Cerebellar cortex (tissue), 1 donor: ENCODE measurements at regions not wholly inside any gene's neighbourhood (a gene's known extent, or its start where the extent isn't known, plus 50 kb on each side); places are given as distances from the start of the nearest gene placed in this dataset.

ENCODE experiments used
- DNase-seq: peaks from one replicate; pipeline ENCODE4 v3.0.0-alpha.2; 2015; ENCODE audit warnings: low spot score

DNA sequence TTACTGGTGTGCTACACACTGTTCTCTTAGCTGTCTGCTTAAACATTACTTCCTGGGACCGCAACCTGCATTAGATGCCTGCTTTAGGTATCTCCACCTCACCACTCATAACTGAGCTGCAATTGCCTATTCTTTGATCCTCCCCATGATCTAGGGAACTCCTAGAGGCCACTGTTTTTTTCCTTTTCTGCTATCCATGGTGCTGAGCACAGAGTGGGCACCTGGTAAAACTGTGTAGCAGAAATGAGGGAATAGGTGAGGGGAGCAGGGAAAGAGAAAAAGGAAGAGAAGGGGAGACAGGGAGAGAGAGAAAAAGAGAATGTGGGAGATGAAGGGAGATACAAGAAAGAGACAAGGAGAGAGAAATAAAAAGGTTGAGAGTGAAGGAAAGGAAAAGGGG is 434.9 kb downstream of the ADRA2A start:
- DNase-seq: no peak

DNA sequence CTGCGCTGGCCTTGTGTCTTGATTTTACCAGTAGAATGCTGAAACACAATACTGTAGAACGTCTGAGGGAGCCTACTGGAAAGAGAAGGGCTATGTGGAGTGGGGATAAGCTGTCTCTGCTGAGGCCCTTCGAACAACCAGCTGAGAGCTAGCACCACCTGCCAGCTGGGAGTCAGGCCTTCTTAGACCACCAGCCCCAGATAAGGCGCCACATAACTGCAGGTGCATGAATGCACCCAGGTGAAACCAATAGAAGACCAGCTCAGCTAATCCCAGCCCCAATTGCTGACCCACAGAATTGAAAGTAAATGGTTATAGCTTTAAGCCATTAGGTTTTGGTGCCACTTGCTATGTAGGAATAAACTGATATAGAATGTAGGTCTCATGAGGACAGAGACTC is 438.4 kb downstream of the ADRA2A start:
- DNase-seq: no peak

DNA sequence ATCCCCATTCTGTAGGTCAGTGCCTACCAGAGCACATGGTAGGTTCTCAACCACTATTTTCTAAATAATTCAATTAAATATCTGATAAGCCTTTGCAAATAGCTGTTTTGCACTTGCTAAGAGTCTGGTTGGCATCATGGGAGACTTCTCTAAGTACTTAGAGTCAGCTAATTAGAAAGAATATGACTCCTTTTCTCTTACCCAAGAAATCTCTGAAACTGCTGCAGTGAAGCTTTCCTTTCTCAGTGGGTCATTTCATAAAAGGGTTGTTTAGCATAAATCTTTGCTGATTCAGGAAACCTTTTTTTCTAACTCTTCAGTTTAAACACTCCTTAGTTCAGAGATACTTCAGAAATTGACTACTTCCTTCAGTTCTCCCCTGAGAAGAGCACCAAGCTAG is 438.9 kb downstream of the ADRA2A start:
- no peak for DNase-seq

DNA sequence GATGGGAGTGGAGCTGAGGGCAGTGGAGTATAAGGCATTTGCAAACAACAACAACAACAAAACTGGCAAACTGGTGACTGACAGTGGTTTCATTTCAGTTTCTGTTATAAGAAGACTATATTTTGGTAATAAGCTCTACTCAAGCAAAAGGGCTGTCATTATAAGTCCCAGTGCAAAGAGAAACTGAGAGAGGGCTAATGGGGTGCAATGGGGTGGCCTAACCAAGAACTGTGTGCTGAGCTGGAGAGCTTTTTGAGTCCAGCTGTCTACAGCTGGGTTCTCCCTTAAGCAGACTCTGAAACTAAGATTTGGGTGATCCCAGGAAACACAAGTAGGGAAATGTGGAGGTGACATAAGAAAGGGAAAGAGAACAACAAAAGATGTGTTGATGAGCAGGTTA is 439.3 kb downstream of the ADRA2A start:
- DNase-seq: no peak

DNA sequence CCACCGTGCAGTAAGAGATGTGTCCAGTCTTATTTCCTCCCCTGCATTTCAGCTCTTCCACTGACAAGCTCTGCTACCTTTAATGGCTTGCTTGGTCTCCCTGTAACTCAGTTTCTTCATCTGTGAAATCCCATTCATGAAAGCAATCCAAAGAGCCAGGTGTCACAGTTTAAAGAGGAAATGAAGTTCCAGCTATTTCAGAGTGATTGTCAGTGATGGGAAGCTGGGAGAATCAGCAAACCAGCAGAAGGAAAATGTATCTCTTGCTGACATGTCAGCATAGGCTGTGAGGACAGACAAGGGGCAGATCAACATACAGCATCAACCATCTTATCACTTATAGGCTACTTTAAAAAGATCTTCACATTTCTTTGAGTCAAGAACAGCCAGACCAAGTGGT is 445.3 kb downstream of the ADRA2A start:
- DNase-seq: peak; percentile 94

DNA sequence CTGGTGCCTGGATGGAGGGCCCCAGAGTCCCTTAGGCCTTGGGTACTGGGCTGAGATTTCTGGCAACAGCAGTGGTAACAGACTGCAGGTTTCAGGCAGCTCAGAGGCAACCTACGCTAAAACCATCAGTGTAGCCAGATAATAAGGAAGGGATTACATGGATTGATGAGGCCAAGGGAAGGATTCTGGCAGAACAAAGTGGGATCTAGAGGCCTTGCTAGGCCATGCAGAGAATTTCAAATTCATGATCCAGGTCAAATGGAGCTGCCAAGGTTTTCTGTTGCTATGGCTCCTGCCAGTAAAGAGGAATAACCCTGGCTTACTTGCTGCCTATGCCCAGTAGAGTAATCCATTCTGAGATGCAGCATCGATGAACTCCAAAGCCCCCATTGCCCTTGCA is 445.7 kb downstream of the ADRA2A start:
- peak; percentile 98 for DNase-seq

DNA sequence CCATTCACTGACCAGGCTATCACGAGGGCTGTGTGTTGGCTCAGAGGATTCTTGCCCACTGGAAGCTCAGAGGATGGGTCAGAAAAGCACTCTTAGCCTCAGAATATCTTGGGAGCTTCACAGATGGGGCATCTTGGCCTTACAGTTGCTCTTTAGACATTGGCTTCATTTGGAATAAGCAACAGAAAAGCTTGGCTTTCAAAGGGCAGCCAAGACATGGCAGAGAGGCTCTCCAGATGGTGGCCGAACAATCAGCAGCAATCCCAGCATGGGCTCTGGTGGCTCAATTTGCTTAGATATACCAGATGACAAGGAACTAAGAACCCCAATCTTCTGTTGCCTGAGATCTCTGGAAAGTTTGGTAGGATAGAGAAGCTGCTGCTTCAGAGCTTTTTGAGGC is 446.2 kb downstream of the ADRA2A start:
- peak; percentile 85 for DNase-seq

DNA sequence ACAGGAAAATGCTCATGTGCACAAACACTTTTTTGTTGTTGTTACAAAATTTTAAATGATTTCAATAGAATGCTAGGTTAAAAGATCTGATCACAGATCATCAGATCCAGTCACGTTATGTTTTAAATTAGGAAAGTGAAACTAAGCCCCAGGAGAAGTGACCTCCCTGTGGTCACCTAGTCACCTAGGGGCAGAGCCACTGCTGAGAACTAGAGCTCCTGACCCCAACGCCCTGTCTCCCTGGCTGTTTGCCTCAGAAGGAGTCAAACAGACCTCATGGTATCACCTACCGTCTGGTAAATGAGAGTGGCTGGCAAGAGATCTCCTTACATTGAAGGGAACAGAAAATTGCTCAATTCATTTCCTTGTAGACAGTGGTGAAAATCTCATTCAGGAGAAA is 447.3 kb downstream of the ADRA2A start:
- DNase-seq: no peak

DNA sequence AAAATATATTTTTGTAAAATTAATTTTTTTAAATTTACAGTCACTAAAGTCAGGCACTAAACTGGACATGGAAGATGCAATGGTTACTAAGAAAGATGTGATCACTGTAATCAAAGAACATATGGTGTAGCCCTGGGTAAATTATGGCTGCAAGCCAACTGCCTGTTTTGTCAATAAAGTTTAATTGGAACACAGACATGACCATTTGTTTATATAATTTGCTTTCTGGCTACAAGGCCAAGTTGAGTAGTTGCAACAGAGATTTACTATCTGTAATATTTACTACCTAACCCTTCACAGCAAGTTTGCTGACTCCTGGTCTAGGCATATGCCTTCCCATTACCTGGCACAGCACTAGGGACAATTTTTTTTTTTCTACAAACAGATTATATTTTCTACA is 448.9 kb downstream of the ADRA2A start:
- DNase-seq: peak; percentile 55

DNA sequence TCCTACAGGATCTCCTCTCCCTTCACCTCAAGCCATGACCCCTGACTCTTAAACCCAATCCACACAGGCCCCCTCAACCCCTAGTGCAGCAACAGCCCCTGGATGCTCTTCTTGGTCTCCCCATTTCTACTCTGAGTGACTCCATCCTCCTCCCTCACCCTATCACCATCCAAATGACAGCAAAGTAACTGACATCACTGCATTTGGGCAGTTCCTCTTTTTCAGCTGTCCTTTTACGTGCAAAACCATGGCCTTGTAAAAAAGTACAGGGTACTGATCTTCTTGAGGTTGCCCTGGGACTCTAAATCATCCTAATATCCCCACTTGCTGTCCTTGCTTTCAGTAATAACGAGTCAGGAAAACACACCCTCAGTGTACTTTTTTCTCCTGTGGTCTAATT is 454.9 kb downstream of the ADRA2A start:
- DNase-seq: no peak

DNA sequence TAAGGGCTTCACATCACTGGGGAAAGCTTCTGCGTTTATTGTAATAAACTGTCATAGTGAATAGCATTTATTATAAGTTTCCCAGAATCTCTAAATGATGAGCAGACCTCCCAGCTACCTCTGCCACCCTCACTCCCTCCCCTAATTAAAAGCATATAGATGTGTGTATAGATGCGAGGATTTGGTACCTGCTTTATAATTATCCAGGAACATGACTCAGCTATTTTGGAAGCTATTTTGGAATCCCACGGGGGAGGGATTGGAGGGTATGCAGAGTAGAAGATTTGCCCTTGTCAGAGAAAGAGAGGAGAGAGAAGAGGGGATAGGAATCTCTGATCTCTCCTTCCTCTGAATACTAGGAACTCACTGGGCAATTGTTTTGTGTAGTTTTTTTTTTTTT is 455.3 kb downstream of the ADRA2A start:
- no peak for DNase-seq

DNA sequence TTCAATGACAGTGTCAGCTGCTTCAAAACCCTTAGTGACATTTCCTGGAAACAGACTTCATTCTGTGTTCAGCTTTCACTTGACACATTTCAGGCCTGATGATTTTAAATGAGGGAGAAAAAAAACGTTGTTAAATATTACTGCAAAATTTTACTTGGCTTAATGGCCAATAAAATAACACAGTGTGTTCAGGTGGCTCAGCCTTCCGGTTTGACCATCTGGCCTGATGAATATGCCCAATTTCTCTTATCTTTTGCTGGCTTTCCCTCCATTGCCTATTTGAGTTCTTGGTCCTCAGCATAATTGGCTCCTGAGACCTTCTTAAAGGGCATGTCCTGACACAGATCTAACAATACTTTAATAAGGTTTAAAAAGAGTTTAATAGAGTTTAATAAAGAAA is 462.4 kb downstream of the ADRA2A start:
- DNase-seq: peak; percentile 77

DNA sequence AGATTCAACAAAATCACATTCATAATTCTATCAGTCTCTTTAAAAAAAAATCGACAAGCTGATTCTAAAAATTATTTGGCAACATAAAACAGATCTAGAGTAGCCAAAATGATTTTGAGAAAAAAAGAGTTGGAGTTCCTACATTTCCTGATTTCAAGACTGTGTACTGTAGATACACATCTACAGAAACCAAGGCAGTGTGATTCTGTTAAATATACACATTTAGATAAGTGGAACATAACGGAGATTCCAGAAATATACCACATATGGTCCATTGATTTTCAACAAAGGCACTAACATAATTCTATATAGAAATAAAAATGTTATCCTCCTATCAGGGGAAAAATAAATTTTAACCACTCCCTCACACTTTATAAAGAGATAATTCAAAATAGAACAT is 467.0 kb downstream of the ADRA2A start:
- DNase-seq: no peak

DNA sequence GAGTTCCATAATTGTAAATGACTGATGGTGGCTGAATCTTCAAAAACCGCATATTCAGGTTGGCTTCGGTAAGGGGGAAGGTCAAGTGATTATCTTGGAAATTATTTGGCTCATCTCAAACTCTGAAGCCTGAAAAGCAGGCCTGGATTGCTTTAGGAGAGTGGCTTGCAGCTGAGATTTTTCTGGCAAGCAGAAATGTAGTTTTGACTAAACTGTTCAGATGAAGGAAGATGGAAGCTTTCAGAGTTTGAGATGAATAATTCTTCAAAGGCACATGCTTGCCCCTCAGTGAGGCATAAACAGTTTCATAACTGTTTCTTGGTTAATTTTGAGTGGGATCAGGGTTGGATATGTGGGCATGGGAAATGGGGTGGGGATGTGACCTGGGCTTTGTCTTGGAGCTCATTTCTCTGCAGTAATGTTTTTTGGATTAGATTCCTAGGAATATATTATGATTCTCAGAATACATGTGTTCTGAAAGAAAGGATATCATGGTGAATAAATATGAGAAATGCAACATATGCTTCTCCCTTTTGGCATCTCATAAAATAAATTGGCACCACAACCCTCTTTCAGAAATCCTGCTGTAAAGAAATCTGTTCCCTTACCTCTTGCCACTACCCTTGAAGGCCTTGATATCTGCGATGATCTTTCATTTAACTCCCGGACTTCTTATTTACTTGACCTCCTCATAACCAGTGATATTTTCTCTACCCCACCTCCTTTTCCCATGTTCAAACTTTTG is 469.2 kb downstream of the ADRA2A start:
- DNase-seq: peak; percentile 85

DNA sequence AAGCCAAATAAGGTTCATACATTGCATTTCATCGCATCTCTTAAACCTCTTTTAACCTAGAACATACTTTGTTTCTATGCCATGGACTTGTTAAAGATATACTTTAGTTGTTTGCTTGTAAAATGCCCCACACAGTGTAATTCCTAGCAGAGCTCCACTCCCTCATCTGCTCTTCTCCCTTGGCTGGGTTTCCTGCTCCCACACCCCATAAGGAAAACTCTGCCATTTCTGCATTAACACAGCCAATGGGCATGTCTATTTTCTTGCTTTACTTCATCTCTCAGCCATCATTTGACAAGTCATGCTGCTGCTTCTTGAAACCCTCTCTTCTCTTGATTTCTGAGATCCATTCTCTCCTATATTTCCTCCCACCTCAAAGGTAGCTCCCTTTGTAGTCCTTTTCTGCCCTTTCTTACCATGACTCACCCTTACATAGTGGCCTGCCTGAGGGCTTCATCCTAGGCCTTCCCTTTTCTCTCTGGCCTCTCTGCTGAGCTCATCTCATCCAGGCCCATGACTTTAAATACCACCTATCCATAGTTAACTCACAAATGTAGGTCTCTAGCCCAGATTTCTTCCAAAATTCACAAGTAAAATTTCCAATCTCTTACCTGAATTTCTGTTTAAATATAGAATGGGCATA is 471.4 kb downstream of the ADRA2A start:
- DNase-seq: no peak

DNA sequence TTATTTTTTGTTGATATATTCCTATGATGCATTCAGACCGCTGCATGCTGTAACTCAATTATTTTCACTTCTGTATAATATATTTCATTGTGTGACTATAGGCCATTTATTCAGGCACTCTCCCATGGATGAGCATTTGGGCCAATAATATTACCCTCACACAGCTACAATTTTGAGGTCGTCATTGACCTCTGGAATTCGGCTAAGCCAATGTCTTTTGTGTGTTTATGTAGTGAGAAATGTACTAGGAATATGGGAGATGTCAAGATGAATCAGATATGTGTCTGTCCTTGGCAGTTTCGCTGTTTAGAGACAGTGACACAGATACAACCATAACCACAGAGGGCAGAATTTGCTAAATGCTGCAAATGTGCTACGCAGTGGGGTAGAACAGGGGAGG is 474.2 kb downstream of the ADRA2A start:
- no peak for DNase-seq

DNA sequence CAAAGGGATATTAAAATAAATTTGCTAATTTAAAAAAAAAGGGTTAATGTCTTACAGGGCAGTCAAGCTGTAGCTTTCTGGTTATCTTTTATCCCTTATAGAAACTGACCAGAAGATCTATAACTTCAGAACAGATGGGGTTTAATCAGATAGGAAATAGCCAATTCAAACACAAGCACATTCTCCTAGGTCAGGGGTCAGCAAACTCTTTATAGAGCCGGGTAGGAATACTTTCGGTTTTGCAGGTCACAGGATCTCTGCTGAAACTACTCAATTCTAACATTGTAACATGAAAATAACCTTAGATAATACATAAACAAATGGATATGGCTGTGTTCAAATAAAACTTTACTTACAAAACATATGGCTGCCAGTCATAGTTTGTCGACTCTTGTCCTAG is 479.8 kb downstream of the ADRA2A start:
- DNase-seq: no peak

DNA sequence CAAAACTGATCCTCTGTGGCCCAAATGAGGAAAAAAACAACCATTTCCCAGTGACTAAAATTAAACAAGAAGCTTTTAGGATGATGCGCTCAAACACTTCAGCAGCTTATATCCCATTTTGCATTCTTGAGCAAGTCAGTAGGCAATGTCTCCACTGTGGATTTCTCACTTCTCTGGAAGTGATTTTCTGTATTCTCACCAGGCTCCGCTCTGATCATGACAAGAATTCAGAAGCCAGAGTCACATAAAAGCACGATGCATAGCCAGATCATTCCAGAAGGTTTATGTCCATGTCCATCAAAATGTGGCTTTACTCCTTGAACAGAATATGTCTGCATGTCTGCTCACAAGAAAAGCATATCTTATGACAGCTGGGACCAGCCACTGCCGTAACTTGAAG is 481.4 kb downstream of the ADRA2A start:
- no peak for DNase-seq

DNA sequence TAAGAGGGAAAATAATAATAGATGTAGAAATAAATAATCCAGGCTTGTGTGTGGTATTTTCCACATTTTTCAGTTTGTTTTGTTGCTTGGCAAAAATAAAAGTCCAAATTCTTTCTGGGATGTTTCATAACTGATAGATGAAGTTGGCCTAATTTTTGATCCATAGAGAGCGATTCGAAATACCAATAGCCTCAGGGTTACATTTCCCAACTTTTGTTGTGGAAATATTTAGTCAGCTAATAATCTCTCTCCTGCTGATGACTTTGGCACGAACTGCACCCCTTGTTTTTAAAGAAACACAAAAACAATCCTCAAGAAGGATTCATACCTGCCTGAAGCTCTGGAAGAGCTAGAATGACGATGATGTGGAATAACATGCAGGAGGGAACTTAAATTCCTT is 483.2 kb downstream of the ADRA2A start:
- DNase-seq: no peak

DNA sequence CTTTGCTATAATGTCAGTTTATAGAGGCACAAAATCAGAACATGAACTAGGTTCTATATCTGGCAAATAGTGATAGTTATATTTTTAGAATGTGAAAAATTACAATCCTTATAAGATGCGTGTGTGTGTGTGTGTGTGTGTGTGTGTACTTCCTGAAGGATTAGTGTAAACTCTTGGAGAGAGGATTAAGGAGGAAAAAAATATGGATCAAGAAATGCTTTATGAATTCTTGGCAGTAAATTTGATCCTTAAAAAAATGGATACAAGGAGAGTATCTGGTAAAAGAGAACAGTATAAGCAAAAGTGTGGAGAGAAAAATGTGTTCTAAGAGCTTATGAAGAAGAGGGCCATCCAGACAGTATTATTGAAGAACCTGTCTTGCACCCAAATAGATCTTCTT is 484.3 kb downstream of the ADRA2A start:
- no peak for DNase-seq

DNA sequence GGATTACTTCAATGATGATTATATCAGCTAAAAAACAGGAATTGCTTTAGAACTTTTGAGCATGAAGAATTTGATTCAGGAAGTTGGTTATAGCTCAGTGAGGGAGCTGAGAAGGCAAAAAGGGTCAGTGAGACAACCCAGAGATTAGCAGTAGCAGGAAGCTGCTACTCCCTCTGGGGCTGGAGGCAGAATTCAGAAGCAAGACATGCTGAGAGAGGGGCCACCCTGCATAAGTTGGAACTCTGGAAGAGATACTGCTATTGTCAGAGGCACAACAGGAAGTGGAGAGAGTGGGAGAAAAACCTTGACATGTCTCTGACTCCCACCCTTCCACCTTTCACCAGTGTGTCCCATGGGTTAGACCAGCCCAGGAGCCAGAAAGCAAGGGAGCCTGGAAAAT is 488.7 kb downstream of the ADRA2A start:
- DNase-seq: no peak

DNA sequence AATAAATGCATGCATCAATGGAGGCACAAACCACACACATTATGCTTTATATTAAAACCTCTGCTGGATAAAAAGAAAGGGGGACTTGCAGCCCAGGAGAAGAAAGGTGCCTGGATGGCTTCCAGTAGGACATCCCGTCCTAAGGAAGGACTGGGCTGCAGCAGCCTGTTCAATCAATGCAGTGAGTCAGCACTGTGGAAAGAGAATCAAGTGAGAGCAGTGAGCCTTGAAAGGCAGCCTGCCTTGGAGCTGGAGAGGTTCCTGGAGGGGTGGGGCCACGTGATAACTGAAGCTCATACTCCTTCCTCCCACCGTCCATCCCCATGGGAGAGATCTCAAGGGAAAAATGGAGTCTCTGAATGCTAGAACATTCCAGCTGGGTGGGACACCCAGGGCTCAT is 501.2 kb downstream of the ADRA2A start:
- no peak for DNase-seq

DNA sequence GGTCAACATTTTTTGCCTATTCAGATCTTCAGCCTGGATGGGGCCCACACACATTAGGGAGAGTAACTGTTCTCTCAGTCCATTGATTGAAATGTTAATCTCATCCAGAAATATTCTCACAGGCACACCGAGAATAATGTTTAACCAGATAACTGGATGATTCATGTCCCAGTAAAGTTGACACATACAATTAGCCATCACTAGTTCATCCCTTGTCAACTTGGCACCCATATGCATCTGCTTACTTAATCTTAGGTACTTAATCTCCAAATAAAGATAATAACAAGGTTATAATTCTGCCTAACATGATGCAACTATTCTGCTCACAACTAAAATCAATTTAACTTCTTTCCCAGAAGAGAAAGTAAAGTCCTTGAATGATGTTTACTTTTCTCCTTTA is 502.6 kb downstream of the ADRA2A start:
- DNase-seq: no peak

DNA sequence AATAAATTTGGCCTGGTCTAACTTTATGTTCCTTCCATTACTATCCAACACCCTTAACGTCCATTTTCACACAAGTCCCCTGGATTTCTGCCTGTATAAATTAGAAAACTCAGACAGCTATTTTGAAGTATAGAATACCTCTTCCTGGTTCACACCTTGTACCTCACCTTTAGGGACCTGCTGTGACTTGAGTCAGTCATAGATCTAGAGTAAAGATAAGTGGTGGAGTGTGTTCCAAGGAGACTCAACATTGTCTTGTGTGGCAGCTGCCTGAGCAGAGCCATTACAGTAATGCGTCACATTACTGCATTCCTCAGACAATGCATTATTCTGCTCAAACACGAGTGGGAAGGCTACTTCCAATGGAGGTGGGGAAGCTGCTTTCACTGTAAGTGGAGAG is 513.9 kb downstream of the ADRA2A start:
- DNase-seq: no peak
